HG03469 (cell line): ENCODE measurements at regions not wholly inside any gene's neighbourhood (a gene's known extent, or its start where the extent isn't known, plus 50 kb on each side); places are given as distances from the start of the nearest gene placed in this dataset.
"Not testable (repeated sequence)": the region's sequence is repeated elsewhere in the genome, so short reads cannot be mapped to it uniquely, and the experiment has no call there.

Source experiments
- ATAC-seq: cut with Tn5 transposase; IDR thresholded peaks from one replicate; pipeline ENCODE4 v1.9.1; 2021; ENCODE audit warnings: mild to moderate bottlenecking, moderate library complexity, moderate number of reproducible peaks; ENCODE audit not compliant: unreplicated experiment

DNA sequence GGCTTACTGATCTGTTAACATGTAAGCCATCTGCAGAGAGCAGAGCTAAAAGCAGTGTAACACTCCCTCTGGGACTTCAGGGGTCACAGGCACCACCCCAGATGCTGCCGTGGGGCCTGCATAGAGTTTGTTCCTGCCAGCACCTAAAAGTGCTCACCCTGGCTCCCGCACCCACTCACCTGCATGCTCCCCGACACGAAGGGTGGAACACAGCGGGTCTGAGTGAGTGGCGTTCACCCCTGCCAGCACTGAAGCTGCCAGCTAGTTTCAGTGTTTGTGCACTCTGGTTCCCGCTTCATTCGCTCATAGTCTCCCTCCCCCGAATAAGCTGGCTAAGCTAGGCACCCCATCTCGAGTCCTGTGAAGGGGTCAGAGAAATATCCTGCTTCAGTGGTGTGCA, 1681.0 kb downstream of the NCAM2 start:
- no peak for ATAC-seq

DNA sequence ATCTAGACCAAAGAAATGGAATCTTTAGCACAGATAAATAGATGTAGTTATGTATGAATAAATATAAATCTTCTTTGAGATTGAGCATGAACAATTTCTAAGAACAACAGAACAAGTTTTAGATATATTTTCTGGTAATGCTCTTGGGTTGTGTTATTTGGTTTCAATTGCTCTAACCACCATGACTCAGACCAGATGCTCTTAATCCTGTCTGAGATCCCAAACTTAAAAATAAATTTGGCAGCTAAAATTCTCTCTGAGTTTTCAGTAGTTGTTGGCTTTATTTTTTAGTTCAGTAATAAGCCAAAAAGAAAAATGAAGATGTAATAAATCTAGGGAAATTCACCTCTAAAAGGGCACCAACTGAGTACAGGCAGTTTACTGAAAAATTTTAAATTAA, 1693.4 kb downstream of the NCAM2 start:
- no peak for ATAC-seq

DNA sequence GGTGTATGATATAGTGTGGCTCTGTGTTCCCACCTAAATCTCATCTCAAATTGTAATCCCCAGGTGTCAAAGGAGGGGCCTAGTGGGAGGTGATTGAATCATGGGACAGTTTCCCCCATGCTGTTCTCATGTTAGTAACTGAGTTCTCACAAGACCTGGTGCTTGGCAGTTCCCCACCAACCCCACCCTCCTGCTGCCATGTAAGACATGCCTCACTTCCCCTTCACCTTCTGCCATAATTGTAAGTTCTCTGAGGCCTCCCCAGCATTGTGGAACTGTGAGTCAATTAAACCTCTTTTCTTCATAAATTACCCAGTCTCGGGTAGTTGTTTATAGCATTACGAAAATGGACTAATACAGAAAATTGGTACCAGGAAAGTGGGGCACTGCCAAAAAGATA, 1705.3 kb downstream of the NCAM2 start:
- ATAC-seq = no peak

DNA sequence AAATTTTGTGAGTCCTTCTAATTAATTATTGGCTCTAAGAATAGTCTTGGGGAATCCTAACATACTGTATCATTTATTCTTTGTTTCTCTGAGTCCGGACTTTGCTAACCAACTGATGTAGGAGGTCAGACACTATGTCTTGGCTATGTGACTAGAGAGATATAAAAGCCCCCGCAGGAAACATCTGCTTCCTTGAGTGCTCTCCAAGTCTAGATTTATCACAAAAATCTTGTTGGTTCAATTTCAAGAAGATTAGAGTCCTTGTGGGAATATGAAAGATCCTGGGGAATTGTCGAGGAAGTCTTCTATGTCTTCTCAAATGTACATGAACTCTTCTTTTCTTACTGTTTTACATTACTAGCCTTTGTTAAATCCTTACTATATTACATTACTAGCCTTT, 1712.5 kb downstream of the NCAM2 start:
- ATAC-seq = no peak

DNA sequence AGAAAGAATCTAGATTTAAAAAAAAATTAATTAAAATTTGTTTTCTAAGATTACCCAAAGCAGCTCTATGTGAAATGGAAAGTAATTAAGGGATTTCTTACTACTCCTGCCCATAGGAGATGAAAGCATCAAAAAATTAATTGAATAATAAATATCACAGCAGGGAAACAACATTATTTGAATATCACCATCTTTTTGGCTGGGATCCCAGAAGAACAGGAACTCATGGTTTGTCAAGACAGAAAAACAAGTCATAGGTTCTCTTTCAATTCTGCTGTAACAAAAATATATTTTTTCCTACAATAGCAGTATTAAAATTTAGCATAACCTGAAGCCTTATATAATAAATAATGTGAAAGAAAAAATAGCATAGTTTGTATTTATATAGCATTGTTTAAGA, 1713.4 kb downstream of the NCAM2 start:
- no peak for ATAC-seq

DNA sequence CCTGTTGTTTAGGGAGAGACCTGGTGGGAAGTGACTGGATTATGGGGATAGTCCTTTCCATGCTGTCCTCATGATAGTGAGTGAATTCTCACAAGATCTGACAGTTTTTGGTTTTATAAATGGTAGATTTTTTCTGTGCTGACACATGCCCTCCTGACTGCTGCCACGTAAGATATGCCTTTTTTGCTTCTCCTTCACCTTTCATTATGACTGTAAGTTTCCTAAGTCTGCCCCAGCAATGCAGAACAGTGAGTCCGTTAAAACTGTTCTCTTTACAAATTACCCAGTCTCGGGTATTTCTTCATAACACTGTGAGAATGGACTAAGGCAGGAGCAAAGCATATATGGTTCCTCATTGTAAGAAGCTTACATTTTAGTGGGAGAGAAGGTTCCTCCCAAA, 1727.2 kb downstream of the NCAM2 start:
- no peak for ATAC-seq

DNA sequence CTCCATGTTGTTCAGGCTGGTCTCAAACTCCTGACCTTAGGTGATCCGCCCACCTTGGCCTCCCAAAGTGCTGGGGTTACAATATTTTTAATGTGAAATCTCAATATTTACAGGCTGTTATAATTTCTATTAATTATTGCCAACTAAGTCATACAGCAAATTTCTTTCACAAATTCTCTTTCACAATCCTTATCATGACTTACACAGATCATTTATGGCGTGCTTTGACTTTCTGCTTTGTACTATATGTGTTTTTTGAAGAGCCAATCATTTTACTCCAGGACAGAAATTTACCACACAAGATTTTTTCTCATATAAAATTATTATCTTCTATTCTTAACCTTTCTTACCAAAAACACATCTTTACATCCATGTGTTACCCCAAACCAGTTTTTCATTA, 1729.9 kb downstream of the NCAM2 start:
- ATAC-seq = no peak

DNA sequence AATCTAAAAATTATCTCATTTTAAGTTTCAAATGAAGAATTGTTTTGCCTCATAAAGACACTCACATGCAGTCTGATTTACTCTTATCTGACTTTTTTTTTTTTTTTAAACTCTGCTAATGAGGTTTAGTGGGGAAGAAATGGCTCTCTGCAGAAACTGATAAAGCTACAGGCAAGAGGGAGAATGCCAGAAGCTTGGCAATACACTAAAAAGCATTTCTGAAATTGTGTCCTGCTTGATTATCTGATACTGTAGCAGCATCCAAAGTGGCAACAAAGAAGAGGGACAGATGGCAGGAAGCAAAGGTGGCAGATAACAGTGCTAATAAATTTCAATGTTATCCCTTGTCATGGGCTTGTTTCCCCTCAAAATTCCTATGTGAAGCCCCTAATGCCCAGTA, 1744.9 kb downstream of the NCAM2 start:
- ATAC-seq = no peak

DNA sequence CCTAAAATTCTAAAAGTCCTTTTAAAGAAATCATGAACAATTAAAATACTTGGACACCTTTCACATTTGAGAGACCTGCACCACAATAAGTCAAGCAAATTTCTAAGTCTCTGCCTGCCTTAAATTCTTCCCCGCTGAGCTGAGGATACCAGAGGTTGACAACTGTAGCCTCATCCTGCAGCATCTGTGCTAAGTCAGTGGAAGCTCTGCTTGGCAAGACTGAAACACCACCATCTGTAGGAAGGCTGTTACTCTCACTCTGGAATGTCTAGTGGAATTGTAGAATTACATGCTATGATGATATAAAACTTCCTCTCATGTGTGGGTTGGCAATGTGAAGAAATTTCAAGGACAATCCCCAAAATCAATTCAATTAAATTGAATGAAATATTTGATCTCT, 1756.5 kb downstream of the NCAM2 start:
- no peak for ATAC-seq

DNA sequence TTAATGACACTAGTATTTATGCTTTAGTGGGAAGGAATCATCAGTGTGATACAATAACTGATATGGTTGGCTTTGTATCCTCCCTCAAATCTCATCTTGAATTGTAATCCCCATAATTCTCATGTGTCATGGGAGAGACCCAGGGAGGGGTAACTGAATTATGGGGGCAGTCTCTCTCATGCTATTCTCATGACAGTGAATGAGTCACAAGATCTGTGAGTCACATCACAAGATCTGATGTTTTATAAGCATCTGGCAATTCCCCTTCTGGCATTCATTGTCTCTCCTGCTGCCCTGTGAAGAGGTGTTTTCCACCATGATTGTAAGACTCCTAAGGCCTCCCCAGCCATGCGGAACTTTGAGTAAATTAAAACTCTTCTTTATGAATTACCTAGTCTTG, 1760.3 kb downstream of the NCAM2 start:
- no peak for ATAC-seq

DNA sequence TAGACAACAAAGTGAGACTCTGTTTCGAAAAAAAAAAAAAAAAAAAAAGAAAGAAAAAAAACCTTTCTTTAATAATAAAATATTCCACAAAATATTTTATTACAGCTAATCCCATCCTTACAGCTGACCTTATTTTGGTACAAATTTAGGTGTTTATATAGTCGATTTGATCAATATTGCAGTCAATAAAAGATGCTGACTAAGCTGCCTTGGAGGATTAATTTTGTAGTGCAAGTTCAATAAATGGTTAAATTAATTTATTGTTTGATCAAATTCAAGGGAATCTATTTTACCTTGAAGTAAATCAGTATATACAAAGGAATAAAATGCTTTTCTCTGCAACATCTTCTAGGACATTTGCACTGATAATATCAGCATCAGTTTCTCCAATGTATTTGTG, 1764.3 kb downstream of the NCAM2 start:
- ATAC-seq = no peak

DNA sequence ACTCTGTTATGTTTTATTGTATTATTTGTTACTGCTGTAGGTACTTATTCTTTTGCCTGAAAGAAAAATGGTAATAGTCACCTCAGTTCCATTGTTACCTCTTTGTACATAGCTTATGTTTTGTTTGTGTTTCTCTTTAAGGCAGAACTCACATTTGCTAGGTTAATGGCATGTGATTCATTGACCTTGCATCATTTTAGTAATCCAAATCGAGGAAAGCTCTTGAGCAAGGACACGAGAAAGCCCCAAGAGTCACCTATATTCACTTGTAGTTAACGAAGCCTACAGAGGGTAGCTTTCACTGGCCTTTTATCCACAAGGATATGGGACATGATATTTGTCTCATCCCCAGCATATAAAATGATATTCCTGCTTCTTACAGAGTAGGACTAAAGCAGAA, 1765.2 kb downstream of the NCAM2 start:
- ATAC-seq = no peak

DNA sequence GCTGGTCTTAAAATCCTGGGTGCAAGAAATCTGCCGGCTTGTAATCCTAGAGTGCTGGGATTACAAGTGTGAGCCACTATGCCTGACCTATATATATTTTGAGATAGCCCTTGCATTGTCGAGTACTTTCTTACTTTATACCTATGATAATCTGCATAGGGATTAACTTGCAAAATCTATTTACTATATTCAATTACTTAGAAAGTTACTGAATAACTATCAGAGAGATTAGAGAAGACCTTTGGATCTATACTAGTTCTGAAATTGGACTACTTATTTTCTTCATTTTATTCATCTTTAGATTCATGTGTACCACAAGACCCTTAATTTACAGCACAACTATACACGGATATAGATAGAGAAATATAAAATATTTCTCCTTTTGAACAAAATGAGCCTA, 1766.0 kb downstream of the NCAM2 start:
- no peak for ATAC-seq

DNA sequence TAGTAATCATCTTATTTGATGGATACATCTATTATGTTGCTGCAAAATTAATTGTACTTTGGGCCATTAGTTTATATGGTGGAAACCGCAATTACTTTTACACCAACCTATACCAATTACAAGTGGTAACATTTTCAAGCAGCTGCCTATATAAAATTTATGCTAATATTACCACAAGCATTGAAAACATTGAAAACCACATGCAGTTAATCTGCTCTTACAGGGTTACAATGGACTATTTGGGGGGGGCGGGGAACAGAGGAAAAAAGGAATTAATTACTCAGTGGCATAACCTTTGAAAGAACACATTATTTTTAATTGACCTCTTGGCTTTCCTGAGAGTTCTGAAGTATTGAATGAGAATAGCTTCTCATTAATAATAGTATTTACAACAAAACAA, 1793.2 kb downstream of the NCAM2 start:
- ATAC-seq = no peak

DNA sequence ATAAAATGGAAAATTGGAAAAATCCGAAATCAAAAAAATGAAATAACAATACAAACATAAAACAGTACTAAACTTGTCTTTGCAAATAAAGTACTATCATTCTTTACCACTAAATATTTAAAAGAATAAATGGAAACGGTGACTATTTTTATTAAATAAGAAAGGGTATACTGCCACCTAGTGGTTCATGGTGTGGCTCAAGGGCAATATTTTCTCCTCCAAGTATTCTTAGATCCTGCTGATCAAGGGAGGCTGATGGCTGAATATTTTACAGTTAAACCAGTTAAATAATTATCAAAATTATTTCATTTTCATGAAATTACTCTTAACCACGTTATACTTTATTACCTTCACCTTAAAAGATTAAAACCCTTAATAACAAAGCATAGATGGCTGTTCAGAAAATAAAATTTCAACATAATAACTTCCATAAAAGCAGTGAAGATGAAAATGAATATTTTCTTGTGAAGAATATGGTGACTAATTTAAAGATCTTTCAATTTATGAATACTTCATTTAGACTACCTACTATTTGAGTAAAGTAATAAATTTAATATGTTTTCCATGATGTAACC, 1793.9 kb downstream of the NCAM2 start:
- ATAC-seq = no peak

DNA sequence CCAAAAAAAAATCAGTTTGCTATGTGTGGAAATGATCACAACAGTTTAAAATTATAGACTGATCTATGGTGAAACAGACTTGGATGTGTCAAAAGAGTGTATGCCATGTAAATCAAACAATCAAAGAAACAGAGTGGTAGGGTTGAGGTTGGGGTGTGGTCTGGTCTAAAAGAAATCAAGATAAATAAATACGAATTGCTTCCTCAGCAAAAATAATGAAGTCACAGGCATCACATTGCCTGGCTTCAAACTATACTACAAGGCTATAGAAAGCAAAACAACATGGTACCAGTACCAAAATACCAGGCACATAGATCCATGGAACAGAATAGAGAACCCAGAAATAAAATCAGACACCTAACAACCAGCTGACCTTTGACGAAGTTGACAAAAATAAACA, 1796.9 kb downstream of the NCAM2 start:
- no peak for ATAC-seq

DNA sequence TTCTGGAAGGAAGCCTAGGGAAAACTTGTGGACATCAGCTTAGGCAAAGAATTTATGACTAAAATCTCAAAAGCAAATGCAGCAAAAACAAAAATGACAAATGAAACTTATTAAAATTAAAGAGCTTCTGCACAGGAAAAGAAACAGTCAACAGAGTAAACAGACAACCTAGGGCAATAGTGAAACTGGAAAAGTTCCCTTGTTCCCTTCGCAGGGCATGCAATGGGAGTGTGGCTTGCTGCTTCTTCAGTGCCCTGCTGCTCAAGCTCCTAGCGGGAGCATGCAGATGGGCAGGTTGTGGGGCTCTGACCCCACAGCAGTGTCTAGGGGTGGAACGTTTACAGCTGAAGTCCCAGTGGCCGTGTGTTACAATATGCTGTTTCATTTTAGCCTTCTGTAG, 1797.4 kb downstream of the NCAM2 start:
- ATAC-seq = no peak

DNA sequence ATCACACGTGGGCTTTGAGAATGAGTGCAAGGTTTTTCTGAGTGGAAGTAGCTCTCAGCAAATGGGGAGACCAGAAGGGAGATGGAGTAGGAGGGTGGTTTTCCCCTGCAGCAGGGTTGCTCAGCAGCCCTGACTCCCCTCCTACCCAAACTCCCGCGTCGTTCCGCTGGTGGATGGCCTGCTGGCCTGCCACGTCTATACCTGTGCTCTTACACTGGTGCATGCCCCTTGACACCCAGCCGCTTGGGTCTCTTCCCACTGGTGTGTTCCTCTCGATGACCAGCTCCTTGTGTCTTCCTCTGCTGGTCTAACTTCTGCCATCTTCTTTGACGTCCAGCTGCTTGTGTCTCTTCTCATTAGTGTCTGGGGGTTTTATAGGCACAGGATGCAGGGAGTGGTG, 1797.9 kb downstream of the NCAM2 start:
- no peak for ATAC-seq

DNA sequence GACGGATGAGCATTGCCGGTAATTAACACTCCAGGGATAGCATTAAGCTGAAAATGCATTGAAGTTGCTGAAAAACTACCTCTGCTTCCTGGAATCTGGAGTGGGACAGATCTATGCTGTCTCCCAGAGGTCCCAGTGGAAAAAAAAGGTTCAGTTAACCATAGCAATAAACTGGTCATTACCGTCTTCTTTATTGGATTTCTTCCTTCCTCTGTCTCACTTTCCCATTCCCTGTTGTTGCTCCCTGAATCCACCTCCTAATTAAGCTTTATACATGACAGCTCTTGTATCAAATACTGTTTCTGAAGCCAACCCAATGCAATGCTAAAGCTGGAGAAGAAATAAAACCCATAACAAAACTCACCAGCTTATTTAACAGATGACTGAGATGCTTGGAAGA, 1805.9 kb downstream of the NCAM2 start:
- no peak for ATAC-seq

DNA sequence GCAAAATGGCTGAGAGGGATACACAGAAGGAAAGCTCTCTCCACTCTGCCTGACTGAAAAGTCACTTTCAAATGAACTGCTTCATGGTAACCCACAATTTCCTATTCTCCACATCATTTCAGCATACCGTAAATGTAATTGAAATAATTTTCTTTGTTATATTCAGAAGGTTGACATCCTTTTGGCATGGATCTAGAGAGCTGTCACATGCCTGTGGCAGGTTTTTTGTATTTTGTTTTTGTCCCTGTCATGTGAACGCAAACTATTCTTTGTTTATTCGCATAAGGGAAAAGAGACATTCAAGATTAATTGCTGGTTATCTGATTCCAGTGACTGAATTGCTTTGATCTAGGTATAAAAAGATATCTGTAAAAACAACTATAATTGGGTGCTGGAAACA, 1808.1 kb downstream of the NCAM2 start:
- no peak for ATAC-seq

DNA sequence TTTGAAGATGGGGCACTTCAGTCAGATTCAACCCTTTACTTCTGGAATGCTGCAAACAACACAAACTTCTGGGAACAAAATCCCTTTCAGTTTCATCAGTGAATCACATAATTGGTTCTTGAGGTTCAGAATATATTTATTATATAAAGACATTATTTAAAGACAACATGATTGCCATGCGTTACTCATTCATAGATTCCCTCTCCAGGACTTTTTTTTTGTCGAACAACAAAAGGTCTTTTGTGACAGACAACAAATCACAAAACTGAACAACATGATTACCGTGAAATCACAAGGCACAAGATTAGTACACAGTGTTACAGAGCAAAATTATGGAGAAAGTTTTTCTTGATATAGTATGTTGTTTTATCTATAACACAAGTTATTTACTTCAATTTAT, 1815.0 kb downstream of the NCAM2 start:
- no peak for ATAC-seq

DNA sequence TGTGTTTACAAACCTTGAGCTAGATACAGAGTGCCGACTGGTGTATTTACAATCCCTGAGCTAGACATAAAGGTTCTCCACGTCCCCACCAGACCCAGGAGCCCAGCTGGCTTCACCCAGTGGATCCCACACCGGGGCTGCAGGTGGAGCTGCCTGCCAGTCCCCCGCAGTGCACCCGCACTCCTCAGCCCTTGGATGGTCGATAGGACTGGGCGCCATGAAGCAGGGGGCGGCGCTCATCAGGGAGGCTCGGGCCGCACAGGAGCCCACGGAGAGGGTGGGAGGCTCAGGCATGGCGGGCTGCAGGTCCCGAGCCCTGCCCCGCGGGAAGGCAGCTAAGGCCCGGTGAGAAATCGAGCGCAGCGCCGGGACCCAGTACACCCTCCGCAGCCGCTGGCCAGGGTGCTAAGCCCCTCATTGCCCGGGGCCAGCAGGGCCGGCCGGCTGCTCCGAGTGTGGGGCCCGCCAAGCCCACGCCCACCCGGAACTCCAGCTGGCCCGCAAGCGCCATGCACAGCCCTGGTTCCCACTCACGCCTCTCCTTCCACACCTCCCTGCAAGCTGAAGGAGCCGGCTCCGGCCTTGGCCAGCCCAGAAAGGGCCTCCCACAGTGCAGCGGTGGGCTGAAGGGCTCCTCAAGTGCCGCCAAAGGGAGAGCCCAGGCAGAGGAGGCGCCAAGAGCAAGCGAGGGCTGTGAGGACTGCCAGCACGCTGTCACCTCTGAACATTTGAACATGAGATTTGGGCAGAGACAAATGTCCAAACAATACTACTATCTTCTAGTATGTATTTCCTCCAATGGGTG, 1820.7 kb downstream of the NCAM2 start:
- not testable (repeated sequence) for ATAC-seq

DNA sequence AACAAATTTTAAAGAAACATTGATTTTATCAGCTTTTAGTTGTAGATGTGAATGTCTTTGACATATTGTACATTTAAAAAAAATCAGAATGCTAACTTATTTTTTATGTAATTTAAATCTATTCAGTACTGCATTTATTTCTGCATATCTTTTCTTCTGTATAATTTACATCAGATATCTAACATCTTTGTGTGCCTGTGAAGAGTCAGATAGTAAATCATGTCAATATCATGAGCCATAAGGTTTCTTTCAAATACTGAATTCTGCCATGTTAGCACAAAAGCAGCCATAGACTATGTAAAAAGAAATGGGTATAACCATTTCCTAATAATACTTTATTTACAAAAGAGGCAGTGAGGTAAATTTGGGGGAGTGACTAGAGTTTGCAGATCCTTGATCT, 1829.2 kb downstream of the NCAM2 start:
- ATAC-seq = no peak
